Keratinocyte (primary cell): ENCODE measurements at regions not wholly inside any gene's neighbourhood (a gene's known extent, or its start where the extent isn't known, plus 50 kb on each side); places are given as distances from the start of the nearest gene placed in this dataset.
A peak's percentile ranks its signal among the peaks of the same experiment; 100 is the strongest.

Source experiments
- DNase-seq: peaks from one replicate; pipeline ENCODE4 v3.0.0-alpha.2; 2011; ENCODE audit warnings: low read depth, missing footprints, low spot score
- FAIRE-seq: peaks from 2 replicates; lab custom pipeline; 2011; peaks lifted over from hg19 to GRCh38; lab: Jason Lieb, UNC
- H2AFZ ChIP-seq: 2 replicates; pipeline ENCODE4 v1.6.0; 2012; ENCODE audit warnings: low read length, control low read depth, inconsistent platforms; ENCODE audit not compliant: control insufficient read depth
- H3K27ac ChIP-seq: 2 replicates; pipeline ENCODE4 v1.5.1; 2011; ENCODE audit warnings: low read length; ENCODE audit not compliant: control insufficient read depth, insufficient read depth
- H3K27me3 ChIP-seq: 3 replicates; pipeline ENCODE4 v1.6.0; 2011; ENCODE audit warnings: low read length; ENCODE audit not compliant: control insufficient read depth, insufficient read depth; ENCODE audit errors: extremely low read depth
- H3K36me3 ChIP-seq, 2 experiments: 2 replicates in 1 of 2; 3 replicates in 1 of 2; pipeline ENCODE4 v1.5.1; 2011; ENCODE audit warnings: low read length in 2 of 2, mild to moderate bottlenecking in 1 of 2; ENCODE audit not compliant: control insufficient read depth in 2 of 2, insufficient read depth in 2 of 2; ENCODE audit errors: extremely low read depth in 1 of 2
- H3K4me1 ChIP-seq: 3 replicates; pipeline ENCODE4 v1.5.1; 2011; ENCODE audit warnings: low read length; ENCODE audit not compliant: control insufficient read depth, insufficient read depth; ENCODE audit errors: extremely low read depth
- H3K4me2 ChIP-seq: 3 replicates; pipeline ENCODE4 v1.6.0; 2011; ENCODE audit warnings: low read depth, low read length; ENCODE audit not compliant: control insufficient read depth, insufficient read depth; ENCODE audit errors: extremely low read depth
- H3K4me3 ChIP-seq, 3 experiments: fragments of 200-600 bp in 1 of 3; sonication (generic) in 1 of 3; 2 replicates in 2 of 3; 3 replicates in 1 of 3; pipeline ENCODE4 v1.5.1; 2011 to 2016; ENCODE audit warnings: low read length in 3 of 3, mild to moderate bottlenecking in 3 of 3, control low read depth in 2 of 3, inconsistent platforms in 1 of 3, low read depth in 1 of 3, mixed read lengths in 1 of 3, mixed run types in 1 of 3, moderate library complexity in 1 of 3; ENCODE audit not compliant: control insufficient read depth in 2 of 3, insufficient read depth in 2 of 3; ENCODE audit errors: extremely low read depth in 1 of 3
- H3K79me2 ChIP-seq: 2 replicates; pipeline ENCODE4 v1.6.0; 2012; ENCODE audit warnings: low read length; ENCODE audit not compliant: control insufficient read depth, insufficient read depth
- H3K9ac ChIP-seq: 3 replicates; pipeline ENCODE4 v1.6.0; 2011; ENCODE audit warnings: low read length; ENCODE audit not compliant: control insufficient read depth, insufficient read depth; ENCODE audit errors: extremely low read depth
- H3K9me1 ChIP-seq: 3 replicates; pipeline ENCODE4 v1.6.0; 2011; ENCODE audit warnings: low read length; ENCODE audit not compliant: control insufficient read depth, insufficient read depth; ENCODE audit errors: extremely low read depth
- H3K9me3 ChIP-seq: 2 replicates; pipeline ENCODE4 v1.5.1; 2012; ENCODE audit warnings: low read depth, low read length; ENCODE audit not compliant: control insufficient read depth
- H4K20me1 ChIP-seq: 3 replicates; pipeline ENCODE4 v1.6.0; 2011; ENCODE audit warnings: low read length; ENCODE audit not compliant: control insufficient read depth, insufficient read depth; ENCODE audit errors: extremely low read depth
- CTCF ChIP-seq, 3 experiments: IDR thresholded peaks in 1 of 3; conservative IDR thresholded peaks in 1 of 3; optimal IDR thresholded peaks in 1 of 3; 2 replicates in 2 of 3; 3 replicates in 1 of 3; pipeline versions ENCODE3 to v1.5.1; 2011; ENCODE audit warnings: low read length in 3 of 3, mild to moderate bottlenecking in 3 of 3, moderate library complexity in 2 of 3, control low read depth in 1 of 3, inconsistent platforms in 1 of 3; ENCODE audit not compliant: insufficient read depth in 2 of 3; ENCODE audit errors: extremely low read depth in 1 of 3
- EZH2 ChIP-seq: IDR thresholded peaks from one replicate; pipeline ENCODE4 v1.6.1; 2012; ENCODE audit warnings: inconsistent platforms, mild to moderate bottlenecking, low read length, moderate library complexity
- dilution Hi-C: fragments of 300-500 bp; cut with MboI; formaldehyde crosslinking; loops from one replicate; pipeline ENCODE4 v1.7.0; 2020; ENCODE audit warnings: low sequenced_read_pairs; ENCODE audit not compliant: extremely low pct_ligation_motif_present

- H3K4me3 ChIP-seq, result no peak overlapping the region
- H4K20me1 ChIP-seq, result no peaks in the 10 kb centered on the region
- H3K79me2 ChIP-seq, result no peaks in the 10 kb centered on the region
- H3K4me2 ChIP-seq, result no peak overlapping the region
- dilution Hi-C loops, result no loop called here
- H3K9me1 ChIP-seq, result no peaks in the 10 kb centered on the region
- H3K9me3 ChIP-seq, result peaks cover 2% of the 10 kb centered on the region
- H3K4me1 ChIP-seq, result peaks cover 2% of the 10 kb centered on the region
- FAIRE-seq, result no peak
- H3K27me3 ChIP-seq, result no peaks in the 10 kb centered on the region
- TF ChIP-seq CTCF (optimal IDR thresholded peaks at IDR 0.05 in 1 of 3, IDR thresholded peaks at IDR 0.05 in 1 of 3, conservative IDR thresholded peaks at IDR 0.05 in 1 of 3; ENCODE audit: extremely low read depth in 1 of 3, insufficient read depth in 2 of 3, low read length in 3 of 3) (no peak), EZH2 (no peak)
- no peak overlapping the region for H2AFZ ChIP-seq
- no peak overlapping the region for H3K9ac ChIP-seq
- no peaks in the 10 kb centered on the region for H3K36me3 ChIP-seq
- H3K27ac ChIP-seq, result no peak overlapping the region
- no peak for DNase-seq
Observed at GRCh38 chrX:52585892-52586291, 68.8 kb downstream of the SSX7 start.

- no peaks in the 10 kb centered on the region for H3K79me2 ChIP-seq
- H3K4me2 ChIP-seq, result peak overlapping the region; percentile 60
- H3K27ac ChIP-seq, result no peak overlapping the region
- H3K4me1 ChIP-seq, result peaks cover 11% of the 10 kb centered on the region
- peak overlapping the region; percentile 28 for H2AFZ ChIP-seq
- no peak overlapping the region for H3K9ac ChIP-seq
- no peaks in the 10 kb centered on the region for H3K9me1 ChIP-seq
- no peaks in the 10 kb centered on the region for H3K27me3 ChIP-seq
- no peaks in the 10 kb centered on the region for H3K36me3 ChIP-seq
- no peak for FAIRE-seq
- peaks cover 4% of the 10 kb centered on the region for H3K9me3 ChIP-seq
- no peak for DNase-seq
- dilution Hi-C loops, result no loop called here
- H4K20me1 ChIP-seq, result no peaks in the 10 kb centered on the region
- no peak for TF ChIP-seq EZH2
- no peak for TF ChIP-seq CTCF (optimal IDR thresholded peaks at IDR 0.05 in 1 of 3, IDR thresholded peaks at IDR 0.05 in 1 of 3, conservative IDR thresholded peaks at IDR 0.05 in 1 of 3; ENCODE audit: extremely low read depth in 1 of 3, insufficient read depth in 2 of 3, low read length in 3 of 3)
- peak overlapping the region in 1 of 3 experiments; percentile 33 for H3K4me3 ChIP-seq
Observed at GRCh38 chrX:52577464-52578173, 60.8 kb upstream of the XAGE1B start.
